ENCODE measurements at regions not wholly inside any gene's neighbourhood (a gene's known extent, or its start where the extent isn't known, plus 50 kb on each side); places are given as distances from the start of the nearest gene placed in this dataset.
"Not testable (repeated sequence)": the region's sequence is repeated elsewhere in the genome, so short reads cannot be mapped to it uniquely, and the experiment has no call there.

DNA sequence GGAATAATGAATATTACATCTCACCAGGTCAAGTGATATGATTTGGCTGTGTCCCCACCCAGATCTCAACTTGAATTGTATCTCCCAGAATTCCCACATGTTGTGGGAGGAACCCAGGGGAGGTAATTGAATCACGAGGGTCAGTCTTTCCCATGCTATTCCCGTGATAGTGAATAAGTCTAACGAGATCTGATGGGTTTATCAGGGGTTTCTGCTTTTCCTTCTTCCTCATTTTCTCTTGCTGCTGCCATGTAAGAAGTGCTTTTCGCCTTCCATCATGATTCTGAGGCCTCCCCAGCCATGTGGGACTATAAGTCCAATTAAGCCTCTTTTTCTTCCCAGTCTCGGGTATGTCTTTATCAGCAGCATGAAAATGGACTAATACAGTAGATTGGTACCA, 58.4 kb upstream of the HPDL start:
- ATAC-seq; H3K79me2 ChIP-seq (replicated peaks; ENCODE audit: insufficient read depth); H2AFZ ChIP-seq; H3K4me1 ChIP-seq (ENCODE audit: insufficient read depth); H3K27me3 ChIP-seq (ENCODE audit: insufficient read depth); H3K27me3 Mint-ChIP-seq (ENCODE audit: insufficient read depth, low read depth, poor library complexity); H3K4me3 Mint-ChIP-seq; H4K20me1 ChIP-seq (replicated peaks; ENCODE audit: insufficient read depth); H3K36me3 Mint-ChIP-seq (ENCODE audit: low read depth); H3F3A ChIP-seq (replicated peaks; ENCODE audit: low read depth); H3K4me1 Mint-ChIP-seq; H3K4me3 ChIP-seq; H3K36me3 ChIP-seq (ENCODE audit: insufficient read depth); DNase-seq (ENCODE audit: low spot score); H3K9me3 Mint-ChIP-seq; H3K27ac Mint-ChIP-seq; H3K27ac ChIP-seq (ENCODE audit: low read depth); H3K4me2 ChIP-seq; H3K9me2 ChIP-seq (ENCODE audit: insufficient read depth): not testable (repeated sequence)

DNA sequence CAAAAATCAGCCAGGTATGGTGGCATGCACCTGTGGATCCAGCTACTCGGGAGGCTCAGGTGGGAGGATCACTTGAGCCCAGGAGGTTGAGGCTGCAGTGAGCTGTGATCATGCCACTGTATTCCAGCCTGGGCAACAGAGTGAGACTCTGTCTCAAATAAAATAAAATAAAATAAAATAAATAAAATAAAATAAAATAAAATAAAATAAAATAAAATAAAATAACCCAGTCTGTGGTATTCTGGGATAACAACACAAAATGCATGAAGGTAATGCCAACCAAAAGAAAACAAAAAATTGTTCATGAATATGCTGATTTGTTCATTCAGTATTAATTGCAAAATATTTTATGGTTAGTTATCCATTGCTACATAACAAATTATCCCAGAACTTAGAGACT, 54.4 kb upstream of the HPDL start:
- not testable (repeated sequence) for H3K27me3 ChIP-seq (ENCODE audit: insufficient read depth); DNase-seq (ENCODE audit: low spot score); H3K79me2 ChIP-seq (replicated peaks; ENCODE audit: insufficient read depth); H3K27ac ChIP-seq (ENCODE audit: low read depth); H3K36me3 Mint-ChIP-seq (ENCODE audit: low read depth); H3K27ac Mint-ChIP-seq; H3K36me3 ChIP-seq (ENCODE audit: insufficient read depth); H3K4me1 Mint-ChIP-seq; H2AFZ ChIP-seq; H3K4me2 ChIP-seq; H4K20me1 ChIP-seq (replicated peaks; ENCODE audit: insufficient read depth); ATAC-seq; H3K4me1 ChIP-seq (ENCODE audit: insufficient read depth); H3K27me3 Mint-ChIP-seq (ENCODE audit: insufficient read depth, low read depth, poor library complexity); H3K4me3 Mint-ChIP-seq; H3F3A ChIP-seq (replicated peaks; ENCODE audit: low read depth); H3K9me2 ChIP-seq (ENCODE audit: insufficient read depth); H3K4me3 ChIP-seq; H3K9me3 Mint-ChIP-seq

DNA sequence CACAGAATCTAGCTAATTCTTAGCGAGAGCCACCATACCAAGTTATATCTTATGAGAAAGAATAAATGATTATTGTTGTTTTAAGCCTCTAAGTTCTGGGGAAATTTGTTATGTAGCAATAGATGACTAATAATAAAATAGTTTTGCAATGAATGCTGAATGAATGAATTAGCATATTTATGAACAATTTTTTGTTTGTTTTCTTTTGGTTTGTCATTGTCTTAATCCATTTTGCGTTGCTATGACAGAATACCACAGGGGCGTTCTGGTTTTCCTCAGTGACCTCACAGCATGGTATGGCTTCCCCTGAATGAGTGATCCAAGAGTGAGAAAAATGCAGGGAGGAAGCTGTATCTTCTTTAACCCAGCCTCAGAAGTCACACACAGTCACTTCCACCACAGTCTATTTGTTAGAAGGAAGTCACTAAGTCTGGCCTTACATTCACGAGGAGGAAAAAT, 53.8 kb upstream of the HPDL start:
- H3K9me3 Mint-ChIP-seq, result no peaks in the 10 kb centered on the region; the same call in 2 of the 3 replicates
- no peaks in the 10 kb centered on the region for H3K36me3 Mint-ChIP-seq (ENCODE audit: low read depth)
- peaks cover 7% of the 10 kb centered on the region for H3K4me1 Mint-ChIP-seq
- H3K27ac Mint-ChIP-seq, result no peak overlapping the region
- Histone ChIP-seq H3K4me3 (no peak overlapping the region), H3K4me1 (ENCODE audit: insufficient read depth) (0 out of 2 replicates have a peak, but pooled peaks cover 3% of the 10 kb centered on the region), H3K36me3 (ENCODE audit: insufficient read depth) (no peaks in the 10 kb centered on the region), H3K79me2 (replicated peaks; ENCODE audit: insufficient read depth) (no peaks in the 10 kb centered on the region), H3K27ac (ENCODE audit: low read depth) (no peak overlapping the region), H3F3A (replicated peaks; ENCODE audit: low read depth) (no peaks in the 10 kb centered on the region), H3K4me2 (no peak overlapping the region), H4K20me1 (replicated peaks; ENCODE audit: insufficient read depth) (no peaks in the 10 kb centered on the region), H2AFZ (no peak overlapping the region), H3K27me3 (ENCODE audit: insufficient read depth) (no peaks in the 10 kb centered on the region), H3K9me2 (ENCODE audit: insufficient read depth) (no peaks in the 10 kb centered on the region)
- peaks cover 3% of the 10 kb centered on the region for H3K27me3 Mint-ChIP-seq (ENCODE audit: insufficient read depth, low read depth, poor library complexity)
- ATAC-seq (no peak), DNase-seq (ENCODE audit: low spot score) (no peak)
- no peak overlapping the region for H3K4me3 Mint-ChIP-seq
- TF ChIP-seq, protein P1, sequence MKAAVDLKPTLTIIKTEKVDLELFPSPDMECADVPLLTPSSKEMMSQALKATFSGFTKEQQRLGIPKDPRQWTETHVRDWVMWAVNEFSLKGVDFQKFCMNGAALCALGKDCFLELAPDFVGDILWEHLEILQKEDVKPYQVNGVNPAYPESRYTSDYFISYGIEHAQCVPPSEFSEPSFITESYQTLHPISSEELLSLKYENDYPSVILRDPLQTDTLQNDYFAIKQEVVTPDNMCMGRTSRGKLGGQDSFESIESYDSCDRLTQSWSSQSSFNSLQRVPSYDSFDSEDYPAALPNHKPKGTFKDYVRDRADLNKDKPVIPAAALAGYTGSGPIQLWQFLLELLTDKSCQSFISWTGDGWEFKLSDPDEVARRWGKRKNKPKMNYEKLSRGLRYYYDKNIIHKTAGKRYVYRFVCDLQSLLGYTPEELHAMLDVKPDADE (IDR thresholded peaks at IDR 0.05), result no peak
- TF ChIP-seq, protein P2, sequence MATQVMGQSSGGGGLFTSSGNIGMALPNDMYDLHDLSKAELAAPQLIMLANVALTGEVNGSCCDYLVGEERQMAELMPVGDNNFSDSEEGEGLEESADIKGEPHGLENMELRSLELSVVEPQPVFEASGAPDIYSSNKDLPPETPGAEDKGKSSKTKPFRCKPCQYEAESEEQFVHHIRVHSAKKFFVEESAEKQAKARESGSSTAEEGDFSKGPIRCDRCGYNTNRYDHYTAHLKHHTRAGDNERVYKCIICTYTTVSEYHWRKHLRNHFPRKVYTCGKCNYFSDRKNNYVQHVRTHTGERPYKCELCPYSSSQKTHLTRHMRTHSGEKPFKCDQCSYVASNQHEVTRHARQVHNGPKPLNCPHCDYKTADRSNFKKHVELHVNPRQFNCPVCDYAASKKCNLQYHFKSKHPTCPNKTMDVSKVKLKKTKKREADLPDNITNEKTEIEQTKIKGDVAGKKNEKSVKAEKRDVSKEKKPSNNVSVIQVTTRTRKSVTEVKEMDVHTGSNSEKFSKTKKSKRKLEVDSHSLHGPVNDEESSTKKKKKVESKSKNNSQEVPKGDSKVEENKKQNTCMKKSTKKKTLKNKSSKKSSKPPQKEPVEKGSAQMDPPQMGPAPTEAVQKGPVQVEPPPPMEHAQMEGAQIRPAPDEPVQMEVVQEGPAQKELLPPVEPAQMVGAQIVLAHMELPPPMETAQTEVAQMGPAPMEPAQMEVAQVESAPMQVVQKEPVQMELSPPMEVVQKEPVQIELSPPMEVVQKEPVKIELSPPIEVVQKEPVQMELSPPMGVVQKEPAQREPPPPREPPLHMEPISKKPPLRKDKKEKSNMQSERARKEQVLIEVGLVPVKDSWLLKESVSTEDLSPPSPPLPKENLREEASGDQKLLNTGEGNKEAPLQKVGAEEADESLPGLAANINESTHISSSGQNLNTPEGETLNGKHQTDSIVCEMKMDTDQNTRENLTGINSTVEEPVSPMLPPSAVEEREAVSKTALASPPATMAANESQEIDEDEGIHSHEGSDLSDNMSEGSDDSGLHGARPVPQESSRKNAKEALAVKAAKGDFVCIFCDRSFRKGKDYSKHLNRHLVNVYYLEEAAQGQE (IDR thresholded peaks at IDR 0.05; ENCODE audit: unreplicated experiment), result no peak
- TF ChIP-seq STAT1 (IDR thresholded peaks at IDR 0.05; ENCODE audit: unreplicated experiment) (no peak), POLR2AphosphoS5 (IDR thresholded peaks at IDR 0.05; ENCODE audit: low read depth) (no peak), CREB1 (CRISPR knock-in tag; IDR thresholded peaks at IDR 0.05; ENCODE audit: low read depth) (no peak), JUNB (IDR thresholded peaks at IDR 0.05; ENCODE audit: unreplicated experiment) (no peak), ZNF114 (CRISPR knock-in tag; IDR thresholded peaks at IDR 0.05) (no peak), EZH2 (IDR thresholded peaks at IDR 0.05; ENCODE audit: low read depth, unreplicated experiment) (no peak), EZH2phosphoT487 (IDR thresholded peaks at IDR 0.05; ENCODE audit: unreplicated experiment) (no peak), ZNF331 (CRISPR knock-in tag; IDR thresholded peaks at IDR 0.05; ENCODE audit: low read depth) (no peak), NANOG (IDR thresholded peaks at IDR 0.05; ENCODE audit: borderline replicate concordance) (no peak)

Data from GM23338 (cell line).